Fibroblast of skin of right quadriceps (primary cell): ENCODE measurements at regions not wholly inside any gene's neighbourhood (a gene's known extent, or its start where the extent isn't known, plus 50 kb on each side); places are given as distances from the start of the nearest gene placed in this dataset.

Experiments
- DNase-seq: peaks from one replicate; pipeline ENCODE4 v3.0.0-alpha.2; 2013

- no peak for DNase-seq
Observed at GRCh38 chr13:91139232-91139631, 208.3 kb upstream of the MIR17HG start.

DNA sequence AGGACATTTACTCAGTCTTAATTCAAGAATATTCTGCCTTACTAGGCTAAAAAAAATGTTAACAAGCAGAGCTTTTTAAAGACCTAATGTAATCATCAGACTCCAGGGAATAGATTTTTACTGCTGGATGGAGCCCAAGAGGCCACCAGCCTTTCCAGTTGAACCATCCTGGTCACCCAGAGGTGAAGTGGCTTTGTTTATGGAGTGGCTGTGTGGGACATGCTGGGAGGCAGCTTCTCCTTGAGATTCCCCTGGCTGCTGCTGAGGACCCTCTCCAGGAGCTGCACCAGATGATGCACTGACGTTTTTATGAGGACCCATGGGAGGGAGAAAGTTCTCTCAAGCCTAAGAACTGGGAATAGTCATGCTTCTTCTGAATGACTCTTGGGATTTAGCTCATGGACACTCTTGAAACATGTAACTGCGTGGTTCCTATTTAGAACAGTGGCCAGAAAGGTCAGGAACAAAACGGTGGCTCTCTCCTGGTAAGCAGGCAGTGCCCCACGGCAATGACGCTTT lies 205.9 kb upstream of the MIR17HG start:
- DNase-seq: peak; percentile 48

GRCh38 chr13:91142572-91142971 lies 204.9 kb upstream of the MIR17HG start:
- DNase-seq: peak; percentile 85

DNA sequence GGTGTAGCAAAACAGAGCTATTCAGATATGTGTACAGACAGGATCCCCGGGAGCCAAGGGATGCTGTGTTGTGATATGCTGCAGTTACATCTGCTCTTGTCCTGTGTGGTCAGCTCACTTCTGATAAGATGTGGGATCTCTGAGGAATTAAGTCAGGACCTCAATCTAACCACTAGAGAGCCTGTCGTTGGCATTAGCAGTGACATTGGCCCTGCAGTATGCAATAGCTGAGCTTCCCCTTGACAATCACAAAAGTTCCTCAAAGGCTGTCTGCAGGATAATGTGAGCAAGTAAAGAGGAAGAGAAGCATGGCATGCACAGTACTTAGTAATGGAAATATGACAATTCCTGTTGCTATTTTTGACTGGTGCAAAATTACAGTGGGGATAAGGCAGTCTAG lies 203.4 kb upstream of the MIR17HG start:
- DNase-seq: no peak

GRCh38 chr13:91144486-91144885 lies 203.0 kb upstream of the MIR17HG start:
- DNase-seq: no peak

- DNase-seq: no peak
Observed at GRCh38 chr13:91145571-91146205, 201.8 kb upstream of the MIR17HG start.

DNA sequence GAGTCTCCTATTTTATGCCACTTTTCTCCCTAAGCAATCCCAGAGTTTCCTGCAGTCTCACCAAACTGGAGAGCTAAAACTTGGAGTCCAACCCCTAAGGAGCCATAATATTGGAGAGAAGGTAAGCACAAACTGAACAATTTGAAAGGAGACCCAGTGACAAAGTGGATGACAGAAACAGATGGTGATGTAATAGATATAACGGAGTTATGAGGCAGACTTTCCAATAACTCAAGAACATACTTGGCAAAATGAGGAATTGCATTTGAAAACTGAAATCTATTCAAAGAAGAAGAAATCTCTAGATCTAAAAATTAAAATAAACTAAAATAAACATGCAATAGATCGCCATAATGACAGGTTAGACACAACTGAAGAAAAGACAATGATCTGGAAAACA lies 200.9 kb upstream of the MIR17HG start:
- no peak for DNase-seq

DNA sequence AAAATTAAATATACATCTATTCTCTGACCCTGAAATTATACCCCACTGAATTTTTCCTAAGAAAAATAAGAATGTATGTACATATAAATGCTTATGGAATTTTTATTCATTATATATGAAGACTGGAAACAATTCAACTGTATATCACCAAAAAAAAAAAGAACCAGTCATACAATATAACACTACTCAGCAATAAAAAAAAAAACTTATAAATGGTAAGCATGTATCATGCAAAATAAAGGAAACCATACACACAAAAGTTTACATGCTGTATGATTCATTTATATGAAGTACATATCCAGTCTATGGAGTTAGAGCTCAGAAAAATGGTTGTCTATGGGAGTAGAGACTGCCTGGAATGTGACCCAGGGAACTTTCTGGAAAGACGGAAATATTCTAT lies 199.4 kb upstream of the MIR17HG start:
- DNase-seq: no peak

- no peak for DNase-seq
Observed at GRCh38 chr13:91151921-91152320, 195.6 kb upstream of the MIR17HG start.

DNA sequence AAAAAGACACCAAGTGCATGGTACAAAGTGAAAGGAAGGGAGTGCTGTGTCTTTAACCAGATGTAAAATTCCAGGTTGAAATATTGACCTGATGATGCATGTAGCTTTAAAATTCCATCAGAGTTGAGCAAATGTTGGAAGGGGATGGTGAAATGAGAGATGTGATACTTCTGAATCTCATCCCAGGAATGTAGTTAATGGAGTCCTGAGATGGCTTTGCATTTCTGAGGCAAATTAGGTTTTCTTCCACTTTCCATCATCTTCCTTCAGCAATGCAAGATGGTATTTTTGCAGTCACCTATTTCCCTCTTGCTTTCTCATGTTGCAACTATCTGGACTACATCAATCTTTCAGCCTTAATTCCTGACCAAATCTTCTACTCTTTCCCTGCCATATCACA lies 194.1 kb upstream of the MIR17HG start:
- peak; percentile 84 for DNase-seq

DNA sequence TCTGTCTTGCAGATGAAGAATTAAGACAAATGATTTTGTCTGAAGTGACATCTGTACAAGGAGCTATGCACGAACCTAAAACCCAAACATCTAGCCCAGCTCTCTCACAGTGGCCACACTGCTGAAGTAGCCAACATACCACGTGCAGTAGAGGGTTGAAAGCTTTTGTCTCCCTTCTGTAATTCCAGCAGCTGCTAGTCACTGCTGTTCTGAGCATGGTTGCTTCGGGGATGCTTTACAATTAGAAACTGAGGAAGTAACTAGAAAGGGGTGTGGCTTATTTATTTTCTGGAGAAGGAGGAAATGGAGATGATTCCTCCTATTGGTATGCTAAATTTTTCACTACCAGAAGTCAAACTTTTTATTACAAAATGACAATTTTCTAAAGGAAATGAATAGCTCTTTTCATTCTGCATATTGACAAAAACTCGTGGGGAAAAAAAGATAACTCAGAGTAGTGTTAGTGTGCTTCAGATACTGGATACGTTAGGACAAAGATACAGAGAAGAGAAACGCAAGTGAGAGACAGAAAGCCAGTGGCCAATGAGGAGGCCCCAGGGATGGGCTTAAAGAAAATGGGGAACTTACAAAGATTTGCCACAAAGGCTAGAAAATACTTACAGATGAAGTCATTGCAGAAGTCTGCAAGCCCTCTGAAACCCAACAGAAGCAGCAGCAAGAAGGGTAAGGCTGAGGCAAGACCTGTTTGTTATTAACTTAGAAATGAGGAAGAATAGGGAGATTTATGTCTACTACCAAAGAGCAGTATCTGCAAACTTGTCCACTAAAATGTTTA lies 192.7 kb upstream of the MIR17HG start:
- DNase-seq: peak; percentile 68

DNA sequence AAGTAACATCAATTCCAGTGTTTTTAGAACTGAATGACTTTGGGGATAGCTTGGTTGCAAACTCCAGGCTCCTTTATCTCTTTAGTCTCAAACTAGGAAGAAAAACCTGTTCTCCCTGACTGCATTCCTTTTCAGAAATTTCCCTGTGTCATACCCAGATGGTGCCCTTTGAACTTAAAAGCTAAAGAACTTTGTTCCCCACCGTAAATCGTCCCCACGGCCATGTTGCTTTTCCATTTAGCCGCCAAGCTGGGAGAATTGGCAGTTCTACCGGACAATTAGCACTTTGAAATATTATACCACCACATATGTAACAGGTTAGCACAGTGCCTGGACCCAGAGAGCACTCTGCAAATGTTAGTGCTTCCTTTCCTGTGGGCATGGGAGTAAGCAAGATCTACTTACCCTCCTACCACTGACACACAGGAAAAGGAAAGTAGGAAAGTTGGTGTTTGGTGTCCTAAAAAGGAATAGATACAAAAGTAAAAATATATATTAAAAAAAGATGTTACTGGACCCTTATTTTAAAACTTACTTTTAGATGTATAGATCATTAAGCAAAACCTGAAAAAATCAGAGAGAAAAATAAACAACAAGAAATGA lies 191.9 kb upstream of the MIR17HG start:
- DNase-seq: no peak

DNA sequence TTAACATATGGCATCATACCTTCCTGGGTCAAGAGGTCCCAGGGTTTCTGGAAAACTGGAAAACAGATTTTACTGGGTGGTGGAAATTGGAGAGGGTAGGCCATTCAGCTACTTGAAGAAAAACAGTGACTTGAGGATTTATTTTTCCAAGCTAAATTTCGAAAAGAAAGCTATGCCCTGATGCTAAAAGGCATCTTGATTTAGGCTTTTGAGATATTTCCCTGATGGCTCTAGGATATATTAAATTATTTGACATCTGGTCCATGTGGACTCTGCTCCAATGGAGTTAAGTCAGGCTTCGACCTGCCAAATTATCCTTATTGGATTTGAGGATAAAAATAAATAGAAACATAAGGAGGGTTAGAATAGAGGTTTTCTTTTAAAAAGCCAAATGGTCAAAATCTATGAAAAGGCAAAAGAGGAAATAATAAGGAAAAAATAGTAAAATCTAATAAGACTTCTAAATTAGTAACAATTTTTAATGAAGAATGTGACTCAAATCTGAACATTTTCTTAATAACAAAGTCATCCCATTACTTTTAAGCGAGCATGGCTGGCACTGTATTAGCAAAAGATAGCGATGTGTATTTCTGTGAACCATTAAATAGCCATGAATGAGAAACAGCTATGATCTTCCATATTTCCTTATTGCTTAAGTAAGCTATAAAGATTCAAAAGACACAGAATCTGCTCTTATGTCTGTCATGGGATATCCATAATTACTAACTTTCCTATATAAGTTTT lies 190.0 kb upstream of the MIR17HG start:
- DNase-seq: no peak

DNA sequence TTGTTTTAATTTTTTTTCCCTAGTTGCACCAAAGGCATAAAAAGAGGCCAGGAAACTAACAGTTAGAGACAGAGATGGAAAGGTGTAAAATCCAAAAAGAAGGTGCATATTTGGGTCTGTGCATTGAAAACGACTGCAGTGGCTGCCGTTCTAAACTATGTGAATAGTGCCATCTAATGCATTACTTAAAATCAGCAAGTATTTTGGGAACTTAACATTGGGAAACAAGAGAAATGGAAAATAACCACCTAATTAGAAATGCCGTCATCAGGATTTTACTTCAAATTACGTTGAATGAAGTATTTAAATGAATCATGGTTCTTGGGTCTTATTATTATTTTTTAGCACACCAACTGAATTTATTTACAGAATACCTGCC lies 189.5 kb upstream of the MIR17HG start:
- peak; percentile 30 for DNase-seq

GRCh38 chr13:91162180-91162579 lies 185.3 kb upstream of the MIR17HG start:
- DNase-seq: no peak

GRCh38 chr13:91162589-91162988 lies 184.9 kb upstream of the MIR17HG start:
- no peak for DNase-seq

GRCh38 chr13:91165758-91166157 lies 181.7 kb upstream of the MIR17HG start:
- DNase-seq: no peak

DNA sequence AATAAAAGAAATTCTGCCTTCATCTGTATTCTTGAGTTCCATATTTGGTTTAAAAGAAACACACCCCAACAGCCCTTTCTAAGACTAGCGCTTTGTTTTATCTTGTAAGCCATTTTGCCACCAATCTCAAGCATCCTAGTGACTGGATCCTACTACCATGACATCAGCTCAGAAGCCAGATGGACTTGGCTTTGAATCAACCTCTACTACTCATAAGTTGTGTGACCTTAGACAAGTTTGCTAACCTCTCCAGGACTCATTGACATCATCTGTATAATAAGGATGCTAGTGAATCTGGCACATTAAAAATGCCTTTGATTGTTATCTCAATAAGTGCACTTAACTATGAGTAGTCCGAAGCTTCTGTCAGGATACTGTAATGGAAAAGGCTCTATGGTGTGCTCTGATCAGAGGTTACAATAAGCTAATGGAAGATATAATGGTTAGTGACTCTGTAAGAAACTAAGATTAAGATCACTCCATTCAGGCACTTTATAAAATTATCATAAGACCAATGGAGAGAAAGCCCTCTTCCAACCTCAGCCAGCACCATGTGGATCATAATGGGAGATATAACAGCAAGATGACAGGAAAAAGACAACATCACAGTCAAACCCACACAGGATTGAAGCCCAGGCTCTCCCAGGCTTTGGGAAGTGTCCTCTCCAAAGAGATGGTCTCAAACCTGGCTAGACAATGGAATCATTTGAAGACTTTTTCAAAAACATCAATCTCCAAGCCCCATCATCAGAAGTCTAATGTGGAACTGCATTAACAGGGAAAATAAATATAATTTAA lies 180.6 kb upstream of the MIR17HG start:
- DNase-seq: no peak

GRCh38 chr13:91167706-91168385 lies 179.6 kb upstream of the MIR17HG start:
- peak; percentile 30 for DNase-seq

GRCh38 chr13:91168386-91168711 lies 179.1 kb upstream of the MIR17HG start:
- no peak for DNase-seq

GRCh38 chr13:91169321-91170050 lies 178.0 kb upstream of the MIR17HG start:
- no peak for DNase-seq
